ENCODE measurements at regions not wholly inside any gene's neighbourhood (a gene's known extent, or its start where the extent isn't known, plus 50 kb on each side); places are given as distances from the start of the nearest gene placed in this dataset.

DNA sequence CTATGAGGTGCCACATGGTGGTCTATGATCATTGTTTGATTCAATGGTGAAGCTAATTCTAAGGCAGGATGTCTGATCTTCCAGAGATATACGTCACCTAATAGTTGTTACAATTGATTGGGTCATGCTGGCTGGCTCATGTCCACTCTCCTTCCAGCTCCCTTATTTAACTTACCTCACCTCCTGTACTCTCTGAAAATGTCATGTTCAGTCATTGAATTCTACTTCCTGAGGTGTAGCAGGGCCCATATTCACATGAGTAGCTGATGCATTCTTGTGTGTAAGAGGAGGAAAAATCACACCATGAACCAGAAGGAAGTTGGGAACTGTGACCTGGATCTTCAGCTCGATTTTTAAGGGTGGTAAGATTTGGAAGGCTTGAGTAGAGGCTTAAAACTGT, 795.8 kb downstream of the QKI start:
- Histone ChIP-seq H3K79me2 (ENCODE audit: insufficient read depth, low read depth) (no peaks in the 10 kb centered on the region), H3K4me3 (IDR thresholded peaks at IDR 0.05; ENCODE audit: insufficient read depth, low read depth, low read length) (no peak overlapping the region), H3K4me2 (no peak overlapping the region), H3K4me1 (ENCODE audit: low read depth, poor library complexity, severe bottlenecking) (peaks cover 19% of the 10 kb centered on the region), H3K9ac (no peak overlapping the region), H3K27me3 (ENCODE audit: insufficient read depth, low read depth) (no peaks in the 10 kb centered on the region), H4K20me1 (ENCODE audit: insufficient read depth) (no peaks in the 10 kb centered on the region), H3K36me3 (ENCODE audit: insufficient read depth) (no peaks in the 10 kb centered on the region), H2AFZ (ENCODE audit: low read depth) (no peak overlapping the region), H3K27ac (no peak overlapping the region)
- TF ChIP-seq, protein P1, sequence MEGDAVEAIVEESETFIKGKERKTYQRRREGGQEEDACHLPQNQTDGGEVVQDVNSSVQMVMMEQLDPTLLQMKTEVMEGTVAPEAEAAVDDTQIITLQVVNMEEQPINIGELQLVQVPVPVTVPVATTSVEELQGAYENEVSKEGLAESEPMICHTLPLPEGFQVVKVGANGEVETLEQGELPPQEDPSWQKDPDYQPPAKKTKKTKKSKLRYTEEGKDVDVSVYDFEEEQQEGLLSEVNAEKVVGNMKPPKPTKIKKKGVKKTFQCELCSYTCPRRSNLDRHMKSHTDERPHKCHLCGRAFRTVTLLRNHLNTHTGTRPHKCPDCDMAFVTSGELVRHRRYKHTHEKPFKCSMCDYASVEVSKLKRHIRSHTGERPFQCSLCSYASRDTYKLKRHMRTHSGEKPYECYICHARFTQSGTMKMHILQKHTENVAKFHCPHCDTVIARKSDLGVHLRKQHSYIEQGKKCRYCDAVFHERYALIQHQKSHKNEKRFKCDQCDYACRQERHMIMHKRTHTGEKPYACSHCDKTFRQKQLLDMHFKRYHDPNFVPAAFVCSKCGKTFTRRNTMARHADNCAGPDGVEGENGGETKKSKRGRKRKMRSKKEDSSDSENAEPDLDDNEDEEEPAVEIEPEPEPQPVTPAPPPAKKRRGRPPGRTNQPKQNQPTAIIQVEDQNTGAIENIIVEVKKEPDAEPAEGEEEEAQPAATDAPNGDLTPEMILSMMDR (conservative IDR thresholded peaks at IDR 0.05; ENCODE audit: low read depth, low read length): no peak

DNA sequence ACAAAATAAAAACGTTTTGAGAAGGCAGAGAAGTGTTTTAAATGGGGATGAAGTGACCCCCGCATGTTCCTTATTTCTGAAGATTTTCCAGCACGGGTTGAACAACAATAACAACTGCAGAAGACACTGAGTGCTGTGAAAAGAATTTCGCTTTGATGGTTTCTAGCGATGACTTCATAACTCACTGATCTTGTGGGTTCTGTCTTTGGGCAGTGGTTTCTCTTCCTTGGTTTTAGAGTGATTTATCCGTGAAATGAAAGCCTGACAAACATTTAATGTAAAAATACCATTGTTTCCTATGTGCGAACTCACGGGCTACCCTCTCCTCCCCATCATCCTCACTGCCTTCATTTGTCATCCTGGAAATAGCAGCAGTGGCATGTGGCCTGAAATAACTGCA, 793.9 kb downstream of the QKI start:
- Histone ChIP-seq H3K4me2 (peak overlapping the region; percentile 23; the same call in 1 of the 2 replicates), H3K36me3 (ENCODE audit: insufficient read depth) (no peaks in the 10 kb centered on the region), H3K79me2 (ENCODE audit: insufficient read depth, low read depth) (no peaks in the 10 kb centered on the region), H3K27ac (no peak overlapping the region), H3K4me3 (IDR thresholded peaks at IDR 0.05; ENCODE audit: insufficient read depth, low read depth, low read length) (no peak overlapping the region), H4K20me1 (ENCODE audit: insufficient read depth) (no peaks in the 10 kb centered on the region), H3K27me3 (ENCODE audit: insufficient read depth, low read depth) (no peaks in the 10 kb centered on the region), H2AFZ (ENCODE audit: low read depth) (no peak overlapping the region), H3K4me1 (ENCODE audit: low read depth, poor library complexity, severe bottlenecking) (peaks cover 19% of the 10 kb centered on the region), H3K9ac (no peak overlapping the region)
- TF ChIP-seq, protein P1 (conservative IDR thresholded peaks at IDR 0.05; ENCODE audit: low read depth, low read length): no peak

DNA sequence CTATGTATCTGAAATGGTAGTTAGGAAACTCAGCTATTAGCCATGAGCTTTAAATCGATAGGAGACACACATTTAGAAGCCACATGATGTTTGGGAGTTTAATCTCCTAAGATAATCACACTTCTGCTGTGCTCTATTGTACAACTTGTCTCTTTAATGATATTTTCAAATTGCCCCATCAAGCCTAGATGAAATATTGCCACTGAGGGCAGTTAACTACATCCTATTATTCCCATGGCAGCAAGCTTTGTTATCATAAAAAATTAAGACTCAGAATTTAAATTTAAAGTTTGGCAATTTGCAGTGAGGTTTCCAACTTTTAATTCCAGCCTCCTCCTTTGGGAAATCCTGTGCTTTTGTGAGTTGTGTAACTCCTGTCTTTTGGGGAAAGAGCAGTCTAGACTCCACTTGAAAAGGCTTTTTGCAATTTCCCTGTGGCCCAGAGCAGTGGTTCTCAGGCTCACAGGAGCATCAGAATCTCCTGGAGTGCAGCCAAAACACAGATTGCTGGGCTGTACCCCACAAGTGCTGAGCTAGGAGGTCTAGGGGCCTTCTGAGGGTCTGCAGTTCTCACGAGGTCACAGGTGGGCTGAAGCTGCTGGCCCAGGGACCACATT, 792.4 kb downstream of the QKI start:
- Histone ChIP-seq H3K4me3 (IDR thresholded peaks at IDR 0.05; ENCODE audit: insufficient read depth, low read depth, low read length) (no peak overlapping the region), H3K36me3 (ENCODE audit: insufficient read depth) (no peaks in the 10 kb centered on the region), H3K4me1 (ENCODE audit: low read depth, poor library complexity, severe bottlenecking) (peaks cover 19% of the 10 kb centered on the region), H2AFZ (ENCODE audit: low read depth) (no peak overlapping the region), H3K27me3 (ENCODE audit: insufficient read depth, low read depth) (no peaks in the 10 kb centered on the region), H3K9ac (no peak overlapping the region), H4K20me1 (ENCODE audit: insufficient read depth) (no peaks in the 10 kb centered on the region), H3K4me2 (no peak overlapping the region), H3K79me2 (ENCODE audit: insufficient read depth, low read depth) (no peaks in the 10 kb centered on the region), H3K27ac (no peak overlapping the region)
- TF ChIP-seq, protein P1 (conservative IDR thresholded peaks at IDR 0.05; ENCODE audit: low read depth, low read length): no peak

DNA sequence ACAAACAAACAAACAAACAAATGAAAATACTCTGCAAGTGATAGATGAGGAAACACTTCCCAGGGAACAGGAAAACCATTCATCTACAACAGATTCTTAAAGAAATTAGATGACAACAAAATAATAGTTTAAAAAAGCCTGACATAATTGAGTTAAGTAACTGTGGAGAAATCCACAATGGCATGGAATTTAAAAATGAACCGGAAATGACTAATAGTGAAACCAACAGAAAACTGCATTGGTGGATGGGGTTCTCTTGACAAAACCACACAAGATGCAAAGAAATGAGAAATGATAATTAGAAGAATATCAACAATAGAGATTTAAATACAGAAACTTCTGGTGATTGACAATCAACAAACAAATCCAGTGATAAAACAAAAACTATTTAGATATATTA, 785.6 kb downstream of the QKI start:
- no peaks in the 10 kb centered on the region for H3K27me3 ChIP-seq (ENCODE audit: insufficient read depth, low read depth)
- no peak overlapping the region for H3K27ac ChIP-seq
- no peaks in the 10 kb centered on the region for H4K20me1 ChIP-seq (ENCODE audit: insufficient read depth)
- peaks cover 25% of the 10 kb centered on the region for H3K4me1 ChIP-seq (ENCODE audit: low read depth, poor library complexity, severe bottlenecking)
- no peaks in the 10 kb centered on the region for H3K79me2 ChIP-seq (ENCODE audit: insufficient read depth, low read depth)
- H3K9ac ChIP-seq: no peak overlapping the region
- peak overlapping the region; percentile 26; the same call in 1 of the 2 replicates for H3K4me2 ChIP-seq
- TF ChIP-seq, protein P1 (conservative IDR thresholded peaks at IDR 0.05; ENCODE audit: low read depth, low read length): no peak
- no peaks in the 10 kb centered on the region for H3K36me3 ChIP-seq (ENCODE audit: insufficient read depth)
- no peak overlapping the region for H3K4me3 ChIP-seq (IDR thresholded peaks at IDR 0.05; ENCODE audit: insufficient read depth, low read depth, low read length)
- H2AFZ ChIP-seq (ENCODE audit: low read depth): no peak overlapping the region
